CD4-positive, alpha-beta T cell treated with Interleukin-17A for 4 hours (primary cell): ENCODE measurements at regions not wholly inside any gene's neighbourhood (a gene's known extent, or its start where the extent isn't known, plus 50 kb on each side); places are given as distances from the start of the nearest gene placed in this dataset.
"Not testable (repeated sequence)": the region's sequence is repeated elsewhere in the genome, so short reads cannot be mapped to it uniquely, and the experiment has no call there.

Experiments
- DNase-seq: peaks from one replicate; pipeline ENCODE4 v3.0.0-alpha.2; 2020; ENCODE audit warnings: mixed read lengths

GRCh38 chr16:52386694-52387093, 160.2 kb downstream of the TOX3 start:
- DNase-seq = no peak

GRCh38 chr16:52384378-52384777, 162.6 kb downstream of the TOX3 start:
- no peak for DNase-seq

GRCh38 chr16:52383640-52384292, 163.2 kb downstream of the TOX3 start:
- no peak for DNase-seq

- DNase-seq = no peak
These were observed 163.8 kb downstream of the TOX3 start for GRCh38 chr16:52383119-52383518.

- no peak for DNase-seq
These were observed 167.4 kb downstream of the TOX3 start for GRCh38 chr16:52379551-52379950.

GRCh38 chr16:52376676-52377280, 170.2 kb downstream of the TOX3 start:
- no peak for DNase-seq

GRCh38 chr16:52372313-52372712, 174.6 kb downstream of the TOX3 start:
- no peak for DNase-seq

GRCh38 chr16:52368859-52369258, 178.1 kb downstream of the TOX3 start:
- no peak for DNase-seq

- DNase-seq = no peak
These were observed 179.1 kb downstream of the TOX3 start for GRCh38 chr16:52367821-52368220.

- DNase-seq = no peak
These were observed 180.0 kb downstream of the TOX3 start for GRCh38 chr16:52366983-52367382.

GRCh38 chr16:52364500-52364899, 182.4 kb downstream of the TOX3 start:
- no peak for DNase-seq

- DNase-seq = no peak
These were observed 183.9 kb downstream of the TOX3 start for GRCh38 chr16:52363082-52363481.

- DNase-seq = no peak
These were observed 189.2 kb downstream of the TOX3 start for GRCh38 chr16:52357711-52358110.

GRCh38 chr16:52353249-52353648, 193.7 kb downstream of the TOX3 start:
- DNase-seq = no peak

GRCh38 chr16:52351451-52351850, 195.5 kb downstream of the TOX3 start:
- DNase-seq = no peak

- DNase-seq = no peak
These were observed 196.8 kb downstream of the TOX3 start for GRCh38 chr16:52350031-52350642.

- no peak for DNase-seq
These were observed 200.2 kb downstream of the TOX3 start for GRCh38 chr16:52346709-52347108.

GRCh38 chr16:52333673-52334072, 213.3 kb downstream of the TOX3 start:
- not testable (repeated sequence) for DNase-seq

- DNase-seq = no peak
These were observed 226.0 kb downstream of the TOX3 start for GRCh38 chr16:52320930-52321439.

- no peak for DNase-seq
These were observed 228.5 kb downstream of the TOX3 start for GRCh38 chr16:52318302-52319009.

- no peak for DNase-seq
These were observed 230.7 kb downstream of the TOX3 start for GRCh38 chr16:52316241-52316640.

- no peak for DNase-seq
These were observed 234.2 kb downstream of the TOX3 start for GRCh38 chr16:52312716-52313115.
